A549 (cell line): ENCODE measurements at regions not wholly inside any gene's neighbourhood (a gene's known extent, or its start where the extent isn't known, plus 50 kb on each side); places are given as distances from the start of the nearest gene placed in this dataset.

Experiments
- BCL3 ChIP-seq: fragments of >200 bp; sonication (Bioruptor Twin); formaldehyde crosslinking; IDR thresholded peaks from 3 replicates; pipeline ENCODE4 v1.6.1; 2016
- CTCF ChIP-seq: fragments of >200 bp; sonication (Bioruptor Twin); formaldehyde crosslinking; IDR thresholded peaks from 3 replicates; pipeline ENCODE4 v1.5.1; 2016
- ELK1 ChIP-seq: fragments of 150-350 bp; IDR thresholded peaks from 2 replicates; pipeline ENCODE4 v1.6.1; 2014; ENCODE audit warnings: low read depth, mild to moderate bottlenecking, low read length
- JUNB ChIP-seq: fragments of >200 bp; sonication (Bioruptor Twin); formaldehyde crosslinking; IDR thresholded peaks from 2 replicates; pipeline ENCODE4 v1.6.1; 2016
- MAFK ChIP-seq: fragments of 450-650 bp; IDR thresholded peaks from 2 replicates; pipeline ENCODE4 v1.6.1; 2014; ENCODE audit not compliant: partially characterized antibody
- MYC ChIP-seq: IDR thresholded peaks from 2 replicates; pipeline ENCODE4 v1.6.1; 2012; ENCODE audit warnings: mild to moderate bottlenecking, inconsistent platforms, low read length, improper control_type of control experiment, borderline replicate concordance
- PBX3 ChIP-seq: IDR thresholded peaks from 2 replicates; pipeline ENCODE4 v1.6.1; 2012
- POLR2A ChIP-seq: IDR thresholded peaks from 2 replicates; pipeline ENCODE4 v1.6.1; 2012; ENCODE audit warnings: mild to moderate bottlenecking, low read length
- REST ChIP-seq: fragments of 200-600 bp; sonication (generic); IDR thresholded peaks from 2 replicates; pipeline ENCODE4 v1.6.1; 2016; ENCODE audit warnings: antibody characterized with exemption, mild to moderate bottlenecking, moderate library complexity
- ZFP36 ChIP-seq: fragments of 450-650 bp; IDR thresholded peaks from 2 replicates; pipeline ENCODE4 v1.6.1; 2014; ENCODE audit warnings: borderline replicate concordance; ENCODE audit not compliant: partially characterized antibody

GRCh38 chr13:99832347-99832746, 139.2 kb downstream of the ZIC5 start:
- TF ChIP-seq POLR2A, result no peak
- no peak for TF ChIP-seq JUNB
- TF ChIP-seq CTCF, result no peak
- TF ChIP-seq ZFP36, result no peak
- TF ChIP-seq BCL3, result no peak
- TF ChIP-seq MYC, result no peak
- TF ChIP-seq MAFK, result no peak
- TF ChIP-seq REST, result no peak
- TF ChIP-seq PBX3, result no peak
- TF ChIP-seq ELK1, result no peak
